NCI-H2171 treated with DMSO at 0.1 percent for 48 hours (cell line): ENCODE measurements at regions not wholly inside any gene's neighbourhood (a gene's known extent, or its start where the extent isn't known, plus 50 kb on each side); places are given as distances from the start of the nearest gene placed in this dataset.
"Not testable (repeated sequence)": the region's sequence is repeated elsewhere in the genome, so short reads cannot be mapped to it uniquely, and the experiment has no call there.

ENCODE experiments used
- DNase-seq: peaks from one replicate; lab custom pipeline; 2025; lab: John Stamatoyannopoulos, UW

- DNase-seq: no peak
These were observed 820.6 kb upstream of the PIK3C3 start for GRCh38 chr18:41134426-41134825.

- no peak for DNase-seq
These were observed 824.0 kb upstream of the PIK3C3 start for GRCh38 chr18:41131050-41131449.

- no peak for DNase-seq
These were observed 826.5 kb upstream of the PIK3C3 start for GRCh38 chr18:41128545-41128944.

GRCh38 chr18:41128126-41128525, 826.9 kb upstream of the PIK3C3 start:
- no peak for DNase-seq

- DNase-seq: no peak
These were observed 828.3 kb upstream of the PIK3C3 start for GRCh38 chr18:41126541-41127235.

GRCh38 chr18:41121116-41121826, 833.8 kb upstream of the PIK3C3 start:
- DNase-seq: no peak

- DNase-seq: no peak
These were observed 836.0 kb upstream of the PIK3C3 start for GRCh38 chr18:41119031-41119430.

GRCh38 chr18:41113885-41114482, 841.0 kb upstream of the PIK3C3 start:
- no peak for DNase-seq

- DNase-seq: no peak
These were observed 855.6 kb upstream of the PIK3C3 start for GRCh38 chr18:41099451-41099850.

GRCh38 chr18:41096504-41096903, 858.5 kb upstream of the PIK3C3 start:
- peak; percentile 72 for DNase-seq

GRCh38 chr18:41077076-41077475, 878.0 kb upstream of the PIK3C3 start:
- DNase-seq: no peak

GRCh38 chr18:41075212-41075611, 879.8 kb upstream of the PIK3C3 start:
- DNase-seq: no peak

GRCh38 chr18:41073372-41073954, 881.6 kb upstream of the PIK3C3 start:
- no peak for DNase-seq

GRCh38 chr18:41072946-41073345, 882.1 kb upstream of the PIK3C3 start:
- DNase-seq: no peak

GRCh38 chr18:41071826-41072225, 883.2 kb upstream of the PIK3C3 start:
- DNase-seq: no peak

- DNase-seq: no peak
These were observed 885.9 kb upstream of the PIK3C3 start for GRCh38 chr18:41069167-41069566.

- no peak for DNase-seq
These were observed 890.1 kb upstream of the PIK3C3 start for GRCh38 chr18:41064916-41065315.

GRCh38 chr18:41060967-41061366, 894.1 kb upstream of the PIK3C3 start:
- DNase-seq: no peak

GRCh38 chr18:41059126-41059415, 896.0 kb upstream of the PIK3C3 start:
- no peak for DNase-seq

- DNase-seq: no peak
These were observed 896.5 kb upstream of the PIK3C3 start for GRCh38 chr18:41058351-41059125.

GRCh38 chr18:41052625-41053024, 902.4 kb upstream of the PIK3C3 start:
- DNase-seq: no peak

GRCh38 chr18:41046250-41046649, 908.8 kb upstream of the PIK3C3 start:
- DNase-seq: not testable (repeated sequence)
